HEK293T (cell line): ENCODE measurements at regions not wholly inside any gene's neighbourhood (a gene's known extent, or its start where the extent isn't known, plus 50 kb on each side); places are given as distances from the start of the nearest gene placed in this dataset.

ENCODE experiments used
- CTCF ChIA-PET: fragments of 350-600 bp; formaldehyde crosslinking; extraction: SDS; loops from one replicate; lab custom pipeline; 2021; ENCODE audit warnings: antibody characterized with exemption, inconsistent platforms; lab: Yijun Ruan, JAX
- POLR2A ChIA-PET: fragments of 350-600 bp; formaldehyde crosslinking; extraction: SDS; loops from one replicate; lab custom pipeline; 2020; ENCODE audit warnings: antibody characterized with exemption, inconsistent platforms; lab: Yijun Ruan, JAX
- DNase-seq: peaks from one replicate; pipeline ENCODE4 v3.0.0; 2012; ENCODE audit warnings: mixed read lengths; ENCODE audit errors: extremely low spot score
- ARNT ChIP-seq: fragments of 450-650 bp; IDR thresholded peaks from 2 replicates; pipeline ENCODE4 v1.6.1; 2017; ENCODE audit warnings: mild to moderate bottlenecking
- BHLHE40 ChIP-seq: fragments of 450-650 bp; IDR thresholded peaks from 2 replicates; pipeline ENCODE4 v1.6.1; 2016; ENCODE audit warnings: mild to moderate bottlenecking, moderate library complexity, borderline replicate concordance
- CTBP1 ChIP-seq: fragments of 450-650 bp; IDR thresholded peaks from 2 replicates; pipeline ENCODE4 v1.6.1; 2016; ENCODE audit warnings: borderline replicate concordance
- ELF4 ChIP-seq: fragments of 450-650 bp; IDR thresholded peaks from 2 replicates; pipeline ENCODE4 v1.6.1; 2017; ENCODE audit warnings: antibody characterized with exemption
- FOXA1 ChIP-seq: fragments of 450-650 bp; IDR thresholded peaks from 2 replicates; pipeline ENCODE4 v1.6.1; 2016; ENCODE audit warnings: mild to moderate bottlenecking
- FOXK2 ChIP-seq: fragments of 450-650 bp; IDR thresholded peaks from 2 replicates; pipeline ENCODE4 v1.6.1; 2016; ENCODE audit warnings: mild to moderate bottlenecking
- FOXM1 ChIP-seq: fragments of 450-650 bp; IDR thresholded peaks from 2 replicates; pipeline ENCODE4 v1.6.1; 2017; ENCODE audit warnings: mild to moderate bottlenecking, borderline replicate concordance
- HDGF ChIP-seq: fragments of 450-650 bp; IDR thresholded peaks from 2 replicates; pipeline ENCODE4 v1.6.1; 2017; ENCODE audit warnings: antibody characterized with exemption, borderline replicate concordance
- L3MBTL2 ChIP-seq: fragments of 450-650 bp; conservative IDR thresholded peaks from 2 replicates; pipeline ENCODE4 v1.6.1; 2016; ENCODE audit warnings: mild to moderate bottlenecking
- LEF1 ChIP-seq: fragments of 450-650 bp; IDR thresholded peaks from 2 replicates; pipeline ENCODE4 v1.6.1; 2017; ENCODE audit warnings: mild to moderate bottlenecking, borderline replicate concordance
- NFRKB ChIP-seq: fragments of 450-650 bp; IDR thresholded peaks from 2 replicates; pipeline ENCODE4 v1.6.1; 2016; ENCODE audit warnings: mild to moderate bottlenecking, moderate library complexity
- SP1 ChIP-seq: fragments of 450-650 bp; IDR thresholded peaks from 2 replicates; pipeline ENCODE4 v1.6.1; 2017
- SUZ12 ChIP-seq: fragments of 450-650 bp; IDR thresholded peaks from 2 replicates; pipeline ENCODE4 v1.6.1; 2016; ENCODE audit warnings: mild to moderate bottlenecking
- TARDBP ChIP-seq: fragments of 450-650 bp; IDR thresholded peaks from 2 replicates; pipeline ENCODE4 v1.6.1; 2016
- ZNF384 ChIP-seq: fragments of 450-650 bp; IDR thresholded peaks from 2 replicates; pipeline ENCODE4 v1.6.1; 2016
- TF ChIP-seq, protein P1 (sequence below): fragments of 450-650 bp; IDR thresholded peaks from 2 replicates; pipeline ENCODE4 v1.6.1; 2016

GRCh38 chr9:38149647-38150046 lies 80.6 kb upstream of the SHB start:
- CTCF ChIA-PET: interaction anchor here (1.6 kb wide), 1 partner anchor 10 kb away, joined by 3 read pairs; no protein-coding TSS in a partner anchor
- DNase-seq: no peak
- TF ChIP-seq NFRKB (no peak), SP1 (no peak), FOXM1 (no peak), FOXK2 (no peak), ARNT (no peak), LEF1 (no peak), FOXA1 (no peak), ELF4 (no peak)
- TF ChIP-seq, protein P1, sequence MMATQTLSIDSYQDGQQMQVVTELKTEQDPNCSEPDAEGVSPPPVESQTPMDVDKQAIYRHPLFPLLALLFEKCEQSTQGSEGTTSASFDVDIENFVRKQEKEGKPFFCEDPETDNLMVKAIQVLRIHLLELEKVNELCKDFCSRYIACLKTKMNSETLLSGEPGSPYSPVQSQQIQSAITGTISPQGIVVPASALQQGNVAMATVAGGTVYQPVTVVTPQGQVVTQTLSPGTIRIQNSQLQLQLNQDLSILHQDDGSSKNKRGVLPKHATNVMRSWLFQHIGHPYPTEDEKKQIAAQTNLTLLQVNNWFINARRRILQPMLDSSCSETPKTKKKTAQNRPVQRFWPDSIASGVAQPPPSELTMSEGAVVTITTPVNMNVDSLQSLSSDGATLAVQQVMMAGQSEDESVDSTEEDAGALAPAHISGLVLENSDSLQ: no peak
- POLR2A ChIA-PET: no interaction called here

- TF ChIP-seq FOXM1 (no peak), CTBP1 (no peak), LEF1 (no peak), HDGF (no peak), TARDBP (no peak), ZNF384 (no peak), FOXK2 (no peak), NFRKB (no peak), BHLHE40 (no peak), ARNT (no peak), SUZ12 (no peak), ELF4 (no peak), FOXA1 (no peak), L3MBTL2 (no peak), SP1 (no peak)
- TF ChIP-seq, protein P1: no peak
- POLR2A ChIA-PET: no interaction called here
- DNase-seq: no peak
- CTCF ChIA-PET: interaction anchor here (1.8 kb wide), 1 partner anchor 14 kb away, joined by 7 read pairs; no protein-coding TSS in a partner anchor
These were observed 77.8 kb upstream of the SHB start for GRCh38 chr9:38146844-38147243.

DNA sequence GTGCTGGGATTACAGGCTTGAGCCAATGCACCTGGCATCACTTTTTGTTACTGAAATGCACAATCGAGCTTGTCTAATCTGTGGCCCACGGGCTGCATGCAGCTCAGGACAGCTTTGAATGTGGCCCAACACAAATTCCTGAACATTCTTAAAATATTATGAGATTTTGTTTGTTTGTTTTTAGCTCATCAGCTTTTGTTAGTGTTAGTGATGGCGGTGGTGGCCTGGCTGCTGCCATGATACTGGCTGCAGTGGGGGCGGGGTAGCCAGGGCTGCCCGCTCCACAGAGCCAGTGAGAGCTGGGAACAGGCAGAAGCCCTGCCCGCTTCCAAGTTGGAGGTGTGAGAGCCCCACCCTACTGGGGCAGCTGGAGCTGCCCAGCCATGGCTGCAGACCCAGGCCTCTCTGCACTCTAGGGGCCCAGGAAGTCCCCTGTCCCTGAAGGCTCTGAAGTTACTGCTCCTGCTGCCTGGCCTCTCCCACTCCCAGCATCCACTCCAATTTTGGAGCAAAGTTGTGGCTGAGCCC lies 76.6 kb upstream of the SHB start:
- DNase-seq: no peak
- POLR2A ChIA-PET: no interaction called here
- CTCF ChIA-PET: interaction anchor here (1.8 kb wide), 1 partner anchor 15 kb away, joined by 7 read pairs; no protein-coding TSS in a partner anchor
- TF ChIP-seq FOXA1: no peak
- no peak for TF ChIP-seq FOXM1
- no peak for TF ChIP-seq LEF1

GRCh38 chr9:38144421-38144820 lies 75.4 kb upstream of the SHB start:
- ChIA-PET POLR2A (no interaction called here), CTCF (no interaction called here)
- DNase-seq: no peak
- TF ChIP-seq CTBP1 (no peak), ARNT (no peak), FOXM1 (no peak), FOXK2 (no peak), ELF4 (no peak), SP1 (no peak), ZNF384 (no peak), LEF1 (no peak), HDGF (no peak), FOXA1 (no peak), TARDBP (no peak), NFRKB (no peak), L3MBTL2 (no peak), SUZ12 (no peak), BHLHE40 (no peak)
- TF ChIP-seq, protein P1: no peak

GRCh38 chr9:38141746-38142591 lies 72.9 kb upstream of the SHB start:
- TF ChIP-seq BHLHE40: no peak
- TF ChIP-seq, protein P1: no peak
- no peak for TF ChIP-seq FOXM1
- no peak for TF ChIP-seq ELF4
- TF ChIP-seq TARDBP: no peak
- TF ChIP-seq ARNT: no peak
- no peak for TF ChIP-seq SP1
- TF ChIP-seq NFRKB: no peak
- TF ChIP-seq HDGF: no peak
- TF ChIP-seq CTBP1: no peak
- TF ChIP-seq LEF1: no peak
- no peak for TF ChIP-seq FOXA1
- no peak for TF ChIP-seq FOXK2
- no peak for TF ChIP-seq SUZ12
- no peak for TF ChIP-seq ZNF384
- no peak for TF ChIP-seq L3MBTL2
- CTCF ChIA-PET: interaction anchor here (0.5 kb wide), 1 partner anchor 18 kb away, joined by 3 read pairs; no protein-coding TSS in a partner anchor
- DNase-seq: no peak
- POLR2A ChIA-PET: no interaction called here
